HG03342 (cell line): ENCODE measurements at regions not wholly inside any gene's neighbourhood (a gene's known extent, or its start where the extent isn't known, plus 50 kb on each side); places are given as distances from the start of the nearest gene placed in this dataset.
"Not testable (repeated sequence)": the region's sequence is repeated elsewhere in the genome, so short reads cannot be mapped to it uniquely, and the experiment has no call there.

Source experiments
- ATAC-seq: cut with Tn5 transposase; IDR thresholded peaks from one replicate; pipeline ENCODE4 v1.9.1; 2021; ENCODE audit warnings: mild to moderate bottlenecking, moderate library complexity; ENCODE audit not compliant: unreplicated experiment

DNA sequence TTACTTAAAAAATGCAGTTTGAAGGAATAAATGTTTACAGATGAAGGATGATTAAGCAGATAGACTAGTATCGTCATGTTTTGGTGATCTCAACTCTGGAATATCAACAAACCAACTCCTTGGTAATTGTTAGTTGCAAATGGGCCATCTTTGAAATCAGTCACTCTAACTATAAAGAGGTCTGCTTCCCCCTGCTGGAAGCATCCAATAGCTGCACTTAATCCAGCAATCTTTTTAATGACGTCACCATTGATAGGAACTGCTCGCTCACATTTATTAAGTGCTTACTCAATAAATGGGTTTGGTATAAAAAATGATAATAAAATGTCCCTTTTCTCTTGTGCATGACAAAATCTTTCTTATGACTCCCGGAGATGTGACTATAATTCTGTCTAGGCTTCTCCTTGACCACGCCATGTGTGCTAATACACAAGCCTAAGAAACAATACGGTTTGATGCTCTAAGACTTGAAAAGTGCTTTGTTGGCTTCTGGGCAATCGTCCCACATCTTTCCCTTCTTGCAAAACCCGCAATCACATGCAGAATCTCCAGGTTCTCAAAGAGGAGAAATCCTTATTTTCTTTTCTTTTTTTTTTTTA is 227.6 kb upstream of the POU1F1 start:
- peak; percentile 93 for ATAC-seq

DNA sequence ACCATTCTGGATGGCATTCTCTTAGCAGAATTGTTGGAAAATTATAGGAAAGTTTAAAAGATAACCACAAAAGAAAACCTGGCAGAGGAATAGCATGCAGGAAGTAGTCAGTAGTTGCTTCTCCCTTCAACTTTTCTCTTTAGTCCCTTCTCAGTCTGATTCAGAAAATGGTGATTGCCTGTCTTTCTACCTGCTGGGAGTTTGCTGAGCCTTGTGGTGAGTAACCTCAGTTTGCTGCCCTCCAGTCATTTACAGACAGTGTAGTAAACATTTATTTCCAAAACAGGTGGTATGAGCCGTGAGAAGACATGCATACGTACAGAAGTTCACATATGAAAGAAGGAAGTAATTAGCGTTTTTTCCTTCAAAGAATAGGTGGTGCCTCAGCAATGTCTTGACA is 224.7 kb upstream of the POU1F1 start:
- ATAC-seq = no peak

DNA sequence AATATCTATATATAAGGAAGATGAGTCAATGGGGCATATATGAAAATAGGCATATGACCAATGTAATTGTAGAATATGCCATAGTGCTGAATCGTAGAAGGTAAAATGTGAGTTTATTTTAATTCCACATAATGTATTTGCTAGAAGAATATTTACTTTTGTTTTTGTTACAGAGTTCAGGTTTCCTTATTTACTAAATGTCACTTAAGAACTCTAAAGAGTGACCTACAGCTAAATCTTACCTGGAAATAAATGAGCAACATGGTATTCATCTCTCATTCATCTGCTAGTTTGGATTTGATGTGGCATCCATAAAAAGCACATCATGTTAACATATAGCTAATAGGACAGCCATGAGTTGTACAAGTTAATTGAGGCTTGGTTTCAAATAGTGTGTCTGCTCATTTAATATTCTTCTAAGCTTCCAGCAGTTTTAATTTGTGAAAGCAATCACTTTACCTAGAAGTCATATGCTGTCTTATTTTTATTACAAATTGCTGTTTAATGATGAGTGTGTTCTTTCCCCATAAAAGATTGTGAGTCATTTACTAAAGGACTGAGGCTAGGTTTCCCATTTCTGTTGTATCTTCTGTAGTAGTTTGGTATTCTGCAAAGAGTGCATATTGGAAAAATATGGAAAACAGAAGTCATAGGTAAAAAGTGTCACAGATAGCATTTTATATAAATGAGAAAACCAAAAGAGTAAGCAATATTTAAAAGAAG is 222.1 kb upstream of the POU1F1 start:
- no peak for ATAC-seq

DNA sequence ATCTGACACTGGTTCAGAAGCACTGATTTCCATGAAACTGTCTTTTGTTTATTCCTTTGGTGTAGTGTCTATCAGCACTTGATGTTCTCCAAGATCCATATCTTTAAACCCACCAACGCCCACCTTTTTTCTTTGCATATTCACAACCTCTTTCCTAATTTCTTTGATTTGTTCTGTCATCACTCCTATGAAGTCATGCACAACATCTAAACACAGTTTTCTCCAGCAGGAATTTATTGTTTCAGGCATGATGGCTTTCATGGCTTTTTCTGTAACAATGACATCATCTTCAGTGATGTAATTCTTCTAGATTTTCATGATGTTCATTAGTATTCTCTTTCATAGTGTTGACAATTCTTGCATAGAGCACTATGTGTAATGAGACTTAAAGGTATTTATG is 219.6 kb upstream of the POU1F1 start:
- ATAC-seq = no peak

GRCh38 chr3:87494264-87494663 is 217.9 kb upstream of the POU1F1 start:
- ATAC-seq = no peak

DNA sequence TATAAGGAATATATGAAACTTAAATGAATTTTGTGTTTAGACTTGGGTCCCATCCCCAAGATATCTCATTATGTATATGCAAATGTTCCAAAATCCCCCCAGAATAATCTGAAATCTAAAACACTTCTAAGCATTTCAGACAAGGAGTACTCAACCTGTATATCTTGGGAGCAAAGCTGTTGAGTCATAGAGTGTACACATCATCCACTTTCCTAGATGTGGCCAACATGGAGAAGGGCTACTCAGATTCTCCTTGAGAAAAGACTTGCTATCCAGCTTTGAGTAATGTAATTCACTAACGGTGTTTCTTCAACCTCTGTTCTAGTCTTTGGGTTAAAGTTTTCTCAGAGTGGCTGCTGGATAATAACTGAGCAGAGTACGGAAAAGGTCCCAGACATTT is 215.5 kb upstream of the POU1F1 start:
- no peak for ATAC-seq

DNA sequence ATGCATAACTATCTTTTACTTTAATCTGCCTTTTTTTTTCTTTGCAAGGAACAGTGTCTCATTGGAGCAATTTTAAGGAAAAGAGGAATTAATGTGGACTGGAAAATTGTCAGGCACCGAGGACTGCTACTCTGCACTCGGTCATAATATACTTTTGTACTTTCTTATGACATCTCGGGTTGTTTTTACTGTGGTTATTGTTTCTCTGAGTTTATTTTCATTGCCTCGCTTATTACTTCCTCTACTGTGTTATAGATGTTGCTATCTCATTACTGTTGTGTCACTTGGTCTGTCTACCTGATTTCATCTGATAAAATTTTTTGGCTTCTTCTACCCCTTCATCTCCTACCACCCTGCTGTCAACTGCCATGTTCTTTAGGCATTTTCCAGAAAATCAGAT is 213.5 kb upstream of the POU1F1 start:
- ATAC-seq = no peak

- ATAC-seq = no peak
Observed at GRCh38 chr3:87488765-87489164, 212.4 kb upstream of the POU1F1 start.

- not testable (repeated sequence) for ATAC-seq
Observed at GRCh38 chr3:87486635-87487034, 210.3 kb upstream of the POU1F1 start.

DNA sequence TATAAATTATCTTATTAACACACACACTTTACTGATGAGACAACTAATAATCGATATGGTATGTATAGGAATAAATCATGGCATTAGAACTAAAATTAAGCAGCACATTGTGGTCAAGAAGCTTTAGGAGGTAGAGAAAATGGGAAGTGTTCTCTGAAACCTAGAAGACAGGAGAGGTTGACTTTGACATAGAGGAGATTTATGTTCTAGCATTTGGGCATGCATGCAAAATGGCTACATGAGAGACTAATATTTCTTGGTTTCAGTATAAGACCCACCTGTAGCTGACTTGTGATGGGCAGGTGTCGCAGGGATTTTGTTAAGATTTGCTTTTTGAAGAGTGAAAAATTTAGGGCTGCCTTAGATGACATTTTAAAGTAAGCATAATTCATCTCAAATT is 209.7 kb upstream of the POU1F1 start:
- no peak for ATAC-seq

GRCh38 chr3:87478716-87479115 is 202.3 kb upstream of the POU1F1 start:
- ATAC-seq = no peak

DNA sequence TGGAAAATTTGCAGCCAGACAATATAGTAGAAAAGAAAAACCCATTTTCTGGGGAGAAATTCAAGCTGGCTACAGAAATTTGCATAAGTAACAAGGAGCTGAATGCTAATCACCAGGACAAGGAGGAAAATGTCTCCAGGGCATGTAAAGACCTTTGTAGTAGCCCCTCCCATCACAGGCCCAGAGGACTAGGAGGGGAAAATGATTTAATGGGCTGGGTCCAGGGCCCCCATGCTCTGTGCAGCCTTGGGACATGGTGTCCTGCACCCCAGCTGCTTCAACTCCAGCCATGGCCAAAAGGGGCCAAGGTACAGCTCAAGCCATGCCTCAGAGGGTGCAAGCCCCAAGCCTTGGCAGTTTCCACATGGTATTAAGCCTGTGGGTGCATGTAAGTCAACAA is 197.6 kb upstream of the POU1F1 start:
- no peak for ATAC-seq

GRCh38 chr3:87468938-87469337 is 192.6 kb upstream of the POU1F1 start:
- ATAC-seq = no peak

GRCh38 chr3:87468235-87468634 is 191.9 kb upstream of the POU1F1 start:
- no peak for ATAC-seq

DNA sequence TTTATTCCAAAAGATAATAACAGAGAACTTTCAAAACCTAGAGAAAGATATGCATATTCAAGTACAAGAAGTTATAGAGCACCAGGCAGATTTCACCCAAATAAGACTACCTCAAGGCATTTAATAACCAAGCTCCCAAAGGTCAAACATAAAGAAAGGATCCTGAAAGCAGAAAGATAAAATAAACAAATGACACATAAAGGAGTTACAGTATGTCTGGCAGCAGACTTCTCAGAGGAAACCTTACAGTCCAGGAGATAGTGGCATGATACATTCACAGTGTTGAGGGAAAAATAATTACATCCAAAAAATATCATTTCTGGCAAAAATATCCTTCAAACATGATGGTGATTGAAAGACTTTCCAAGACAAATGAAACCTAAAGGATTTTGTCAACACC is 185.8 kb upstream of the POU1F1 start:
- ATAC-seq = no peak

GRCh38 chr3:87461443-87461842 is 185.1 kb upstream of the POU1F1 start:
- no peak for ATAC-seq

DNA sequence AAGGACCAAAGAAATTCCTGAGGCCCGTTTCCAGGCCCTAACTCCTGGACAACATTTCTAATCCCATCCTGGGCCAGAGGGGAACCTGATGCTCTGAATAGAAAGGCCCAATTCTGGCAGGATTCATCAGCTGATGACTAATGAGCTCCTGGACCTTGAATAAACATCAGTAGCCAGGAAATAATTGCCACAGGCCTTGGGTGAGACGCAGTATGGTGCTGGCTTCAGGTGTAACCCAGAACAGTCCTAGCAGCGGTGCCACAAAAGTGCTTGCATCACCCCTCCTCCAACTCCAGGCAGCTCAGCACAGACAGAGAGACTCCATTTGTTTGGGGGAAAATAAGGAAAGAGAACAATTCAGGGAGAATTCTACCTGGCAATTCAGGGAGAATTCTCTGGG is 184.7 kb upstream of the POU1F1 start:
- ATAC-seq = no peak

GRCh38 chr3:87448558-87448957 is 172.2 kb upstream of the POU1F1 start:
- no peak for ATAC-seq

- no peak for ATAC-seq
Observed at GRCh38 chr3:87446849-87447387, 170.5 kb upstream of the POU1F1 start.

- no peak for ATAC-seq
Observed at GRCh38 chr3:87442470-87442869, 166.1 kb upstream of the POU1F1 start.

DNA sequence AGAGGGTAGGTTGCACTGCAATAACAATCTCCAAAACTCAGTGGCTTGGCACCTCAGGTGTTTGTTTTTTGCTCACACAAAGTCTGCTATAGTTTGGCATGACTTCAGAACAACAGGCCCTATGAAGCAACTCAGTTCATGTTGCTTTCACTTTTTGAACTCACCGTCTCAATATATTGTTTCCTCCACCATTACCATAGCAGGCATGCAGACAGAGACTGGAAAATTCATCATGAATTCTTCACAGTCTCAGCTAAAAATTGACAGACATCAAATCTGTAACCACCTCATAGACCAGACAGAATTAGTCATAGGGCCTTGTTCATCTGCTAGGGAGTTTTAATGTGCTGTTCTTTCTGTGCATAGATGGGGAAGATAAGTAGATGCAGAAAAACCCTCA is 161.4 kb upstream of the POU1F1 start:
- no peak for ATAC-seq

- ATAC-seq = no peak
Observed at GRCh38 chr3:87436781-87437543, 160.6 kb upstream of the POU1F1 start.
